GM12878 (cell line): ENCODE measurements at regions not wholly inside any gene's neighbourhood (a gene's known extent, or its start where the extent isn't known, plus 50 kb on each side); places are given as distances from the start of the nearest gene placed in this dataset.

Experiments used
- CHD1 ChIP-seq: IDR thresholded peaks from 2 replicates; pipeline ENCODE4 v1.6.1; 2012; ENCODE audit warnings: low read depth, low read length, improper control_type of control experiment
- CHD2 ChIP-seq: IDR thresholded peaks from 2 replicates; pipeline ENCODE4 v1.6.1; 2011; ENCODE audit warnings: low read depth, low read length, improper control_type of control experiment, borderline replicate concordance
- EZH2 ChIP-seq: IDR thresholded peaks from 2 replicates; pipeline ENCODE4 v1.6.1; 2012; ENCODE audit warnings: low read depth, mild to moderate bottlenecking, control low read depth, inconsistent platforms, low read length, borderline replicate concordance; ENCODE audit not compliant: control insufficient read depth
- FOS ChIP-seq: IDR thresholded peaks from 3 replicates; pipeline ENCODE4 v1.6.1; 2011; ENCODE audit warnings: borderline replicate concordance; ENCODE audit not compliant: insufficient read length; ENCODE audit errors: extremely low read depth
- KDM1A ChIP-seq: fragments of 200-600 bp; sonication (generic); IDR thresholded peaks from 2 replicates; pipeline ENCODE4 v1.6.1; 2016; ENCODE audit warnings: borderline replicate concordance
- MXI1 ChIP-seq: fragments of 150-350 bp; IDR thresholded peaks from 2 replicates; pipeline ENCODE4 v1.6.1; 2011; ENCODE audit warnings: low read depth, mild to moderate bottlenecking, inconsistent platforms, low read length, improper control_type of control experiment
- MYC ChIP-seq: IDR thresholded peaks from 2 replicates; pipeline ENCODE4 v1.6.1; 2011; ENCODE audit warnings: mild to moderate bottlenecking, low read length, moderate library complexity, inconsistent platforms; ENCODE audit not compliant: insufficient read depth, insufficient replicate concordance, insufficient read length, severe bottlenecking
- NFYB ChIP-seq: IDR thresholded peaks from 2 replicates; pipeline ENCODE4 v1.6.1; 2011; ENCODE audit warnings: low read depth, mild to moderate bottlenecking, low read length, improper control_type of control experiment, moderate library complexity; ENCODE audit not compliant: insufficient read depth
- POLR2A ChIP-seq: IDR thresholded peaks from 2 replicates; pipeline ENCODE4 v1.6.1; 2011; ENCODE audit warnings: low read depth, mild to moderate bottlenecking, low read length
- POLR2AphosphoS2 ChIP-seq: IDR thresholded peaks from 2 replicates; pipeline ENCODE4 v1.6.1; 2011; ENCODE audit warnings: low read depth, mild to moderate bottlenecking, low read length, improper control_type of control experiment, moderate library complexity
- POLR2AphosphoS5 ChIP-seq: IDR thresholded peaks from 2 replicates; pipeline ENCODE4 v1.6.1; 2011; ENCODE audit warnings: mild to moderate bottlenecking, low read length, inconsistent platforms
- RAD21 ChIP-seq: IDR thresholded peaks from 2 replicates; pipeline ENCODE4 v1.6.1; 2011; ENCODE audit warnings: mild to moderate bottlenecking, low read depth, low read length, moderate library complexity; ENCODE audit not compliant: insufficient read depth
- TF ChIP-seq, protein P1 (sequence below), 3 experiments: IDR thresholded peaks in 2 of 3; conservative IDR thresholded peaks in 1 of 3; 2 replicates each; pipeline ENCODE4 v1.5.1; 2011; ENCODE audit warnings: low read depth in 3 of 3, low read length in 3 of 3, mild to moderate bottlenecking in 3 of 3, control low read depth in 2 of 3, moderate library complexity in 2 of 3, inconsistent platforms in 1 of 3, mixed read lengths in 1 of 3; ENCODE audit not compliant: control insufficient read depth in 2 of 3, insufficient read depth in 1 of 3; ENCODE audit errors: extremely low read depth in 1 of 3

DNA sequence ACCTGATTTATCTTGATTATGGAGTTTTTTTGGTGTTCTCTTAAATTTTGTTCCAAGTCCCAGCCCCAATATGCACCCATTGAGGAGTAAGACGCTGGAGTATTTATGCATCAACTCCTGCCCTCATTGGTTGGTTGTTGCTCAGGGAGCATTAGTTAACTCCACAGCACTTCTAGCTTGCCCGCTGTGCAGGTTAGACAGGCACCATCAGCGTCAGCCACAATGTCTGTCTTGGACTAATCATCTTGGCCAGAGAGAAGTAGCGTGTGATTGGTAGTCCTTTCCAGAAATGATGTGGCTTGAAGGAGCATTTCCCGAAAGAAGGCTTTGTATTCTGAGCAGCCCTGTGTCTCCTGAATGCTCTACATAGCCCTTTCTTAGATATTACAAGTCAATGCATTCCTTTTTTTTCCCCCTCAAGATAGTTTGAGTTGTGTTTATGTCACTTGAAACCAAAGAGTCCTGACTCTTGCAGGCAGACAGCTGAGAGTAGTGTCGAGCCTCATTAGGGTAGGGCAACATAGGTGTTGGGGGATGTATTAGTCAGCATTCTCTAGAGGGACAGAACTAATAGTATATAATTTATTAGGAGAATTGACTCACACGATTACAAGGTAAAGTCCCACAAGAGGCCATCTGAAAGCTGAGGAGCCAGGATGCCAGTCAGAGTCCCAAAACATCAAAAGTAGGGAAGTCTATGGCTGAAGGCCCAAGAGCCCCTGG, 94.6 kb upstream of the RCN1 start:
- no peak for TF ChIP-seq POLR2AphosphoS5
- no peak for TF ChIP-seq POLR2AphosphoS2
- TF ChIP-seq EZH2: no peak
- TF ChIP-seq CHD1: no peak
- TF ChIP-seq, protein P1, sequence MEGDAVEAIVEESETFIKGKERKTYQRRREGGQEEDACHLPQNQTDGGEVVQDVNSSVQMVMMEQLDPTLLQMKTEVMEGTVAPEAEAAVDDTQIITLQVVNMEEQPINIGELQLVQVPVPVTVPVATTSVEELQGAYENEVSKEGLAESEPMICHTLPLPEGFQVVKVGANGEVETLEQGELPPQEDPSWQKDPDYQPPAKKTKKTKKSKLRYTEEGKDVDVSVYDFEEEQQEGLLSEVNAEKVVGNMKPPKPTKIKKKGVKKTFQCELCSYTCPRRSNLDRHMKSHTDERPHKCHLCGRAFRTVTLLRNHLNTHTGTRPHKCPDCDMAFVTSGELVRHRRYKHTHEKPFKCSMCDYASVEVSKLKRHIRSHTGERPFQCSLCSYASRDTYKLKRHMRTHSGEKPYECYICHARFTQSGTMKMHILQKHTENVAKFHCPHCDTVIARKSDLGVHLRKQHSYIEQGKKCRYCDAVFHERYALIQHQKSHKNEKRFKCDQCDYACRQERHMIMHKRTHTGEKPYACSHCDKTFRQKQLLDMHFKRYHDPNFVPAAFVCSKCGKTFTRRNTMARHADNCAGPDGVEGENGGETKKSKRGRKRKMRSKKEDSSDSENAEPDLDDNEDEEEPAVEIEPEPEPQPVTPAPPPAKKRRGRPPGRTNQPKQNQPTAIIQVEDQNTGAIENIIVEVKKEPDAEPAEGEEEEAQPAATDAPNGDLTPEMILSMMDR (IDR thresholded peaks at IDR 0.05 in 2 of 3, conservative IDR thresholded peaks at IDR 0.05 in 1 of 3; ENCODE audit: control insufficient read depth in 2 of 3, extremely low read depth in 1 of 3, insufficient read depth in 1 of 3, low read depth in 3 of 3, low read length in 3 of 3): no peak
- TF ChIP-seq CHD2: no peak
- TF ChIP-seq MXI1: no peak
- TF ChIP-seq RAD21: no peak
- TF ChIP-seq POLR2A: no peak
- TF ChIP-seq KDM1A: no peak
- no peak for TF ChIP-seq MYC
- no peak for TF ChIP-seq NFYB
- no peak for TF ChIP-seq FOS
